NCI-H1417 (cell line): ENCODE measurements at regions not wholly inside any gene's neighbourhood (a gene's known extent, or its start where the extent isn't known, plus 50 kb on each side); places are given as distances from the start of the nearest gene placed in this dataset.

Experiments
- DNase-seq, 3 experiments: peaks; one replicate each; lab custom pipeline; 2025; lab: John Stamatoyannopoulos, UW

GRCh38 chr3:81279481-81280379, 481.7 kb downstream of the GBE1 start:
- DNase-seq, result no peak

- DNase-seq, result no peak
Measured at GRCh38 chr3:81277853-81278252, 483.6 kb downstream of the GBE1 start.

DNA sequence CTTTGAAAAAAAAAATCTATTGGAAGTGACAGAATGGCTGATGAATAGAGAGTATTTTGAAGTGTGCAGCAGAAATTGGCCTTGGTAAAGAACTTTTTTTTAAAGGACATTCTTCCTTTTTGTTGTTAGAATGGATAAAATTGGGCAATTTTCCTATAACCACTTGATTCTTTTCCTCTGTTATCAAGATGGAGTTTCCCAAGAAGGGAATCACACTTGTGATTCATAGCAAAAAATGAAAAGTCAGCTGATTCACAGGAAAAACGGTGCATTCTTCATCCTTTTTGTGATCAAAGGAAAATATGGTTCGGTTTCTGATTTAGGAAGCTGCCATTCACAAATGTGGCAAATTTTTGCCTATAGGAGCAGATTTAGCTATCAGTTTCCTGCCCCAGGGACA, 486.8 kb downstream of the GBE1 start:
- no peak for DNase-seq

DNA sequence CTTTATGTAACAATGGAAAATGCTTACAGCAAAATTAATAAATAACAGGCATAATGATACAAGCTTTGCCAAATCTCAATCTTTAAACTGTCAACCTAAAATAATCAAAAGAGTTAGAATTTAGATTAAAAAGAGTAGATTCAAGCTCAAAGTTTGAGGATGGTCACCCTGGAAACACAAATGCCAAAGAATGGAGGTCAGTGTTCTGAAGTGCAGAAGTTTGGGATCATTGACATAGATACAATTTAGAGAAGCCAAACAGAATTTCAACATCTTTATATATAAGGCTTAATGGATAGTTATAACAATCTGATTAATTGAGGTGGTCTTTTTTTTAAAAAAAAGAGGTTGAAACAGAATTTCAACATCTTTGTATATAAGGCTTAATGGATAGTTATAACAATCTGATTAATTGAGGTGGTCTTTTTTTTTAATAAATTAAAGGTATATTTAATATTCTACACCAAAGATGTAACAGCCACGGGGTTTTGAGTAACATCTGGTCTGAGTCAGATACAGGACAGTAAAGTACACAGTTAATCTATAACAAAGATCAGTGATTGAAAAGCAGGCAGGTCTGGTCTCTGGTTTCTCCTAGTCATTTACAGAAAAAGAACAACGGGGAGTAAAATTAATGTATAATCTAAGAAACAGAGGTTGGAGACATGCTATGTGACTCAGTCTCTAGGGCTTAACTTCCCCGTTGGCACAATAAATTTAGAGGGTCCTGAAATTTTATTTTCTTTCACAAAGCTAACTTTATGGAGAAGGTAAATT, 490.7 kb downstream of the GBE1 start:
- DNase-seq, result no peak

- no peak for DNase-seq
Measured at GRCh38 chr3:81268526-81268925, 492.9 kb downstream of the GBE1 start.

DNA sequence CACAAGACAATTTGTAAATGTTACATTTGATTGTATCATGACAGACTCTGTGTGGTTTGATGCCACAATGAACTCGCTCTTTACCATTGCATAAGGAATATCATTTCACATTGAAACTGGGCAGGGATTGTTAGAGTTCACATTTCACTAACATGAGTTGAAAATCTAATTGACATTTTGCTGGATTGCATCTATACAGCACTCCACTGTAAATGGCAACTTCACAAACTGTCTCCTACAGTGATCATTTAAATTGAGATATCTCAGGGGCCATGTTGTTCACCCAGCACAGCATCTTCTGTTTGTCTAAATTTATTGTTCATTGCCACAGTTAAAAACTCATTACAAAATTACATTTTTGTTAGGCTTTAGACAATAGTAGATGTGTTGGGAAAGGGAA, 499.4 kb downstream of the GBE1 start:
- DNase-seq, result no peak

DNA sequence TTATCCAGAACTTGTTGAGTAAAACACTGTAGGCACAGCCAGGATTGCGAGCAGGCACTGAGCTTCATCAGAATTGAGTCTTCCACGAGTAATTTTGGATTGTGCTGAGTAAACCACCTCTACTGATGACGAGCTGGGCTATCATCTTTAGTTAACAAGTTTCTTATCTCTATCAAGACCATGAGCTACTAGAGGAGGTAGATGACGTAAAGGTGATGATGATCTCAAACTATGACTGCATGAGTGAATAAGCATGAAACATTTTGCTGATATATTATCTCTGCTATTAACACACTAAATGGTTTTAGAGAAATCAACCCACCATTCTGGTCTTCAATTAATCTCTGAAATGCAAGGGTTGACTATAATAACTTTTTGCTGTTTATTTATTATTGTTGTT, 506.0 kb downstream of the GBE1 start:
- no peak for DNase-seq

GRCh38 chr3:81251096-81251495, 510.3 kb downstream of the GBE1 start:
- DNase-seq, result no peak

- DNase-seq, result peak in 1 of 3 experiments; percentile 29
Measured at GRCh38 chr3:81249540-81250029, 511.9 kb downstream of the GBE1 start.

GRCh38 chr3:81245501-81245900, 515.9 kb downstream of the GBE1 start:
- DNase-seq, result no peak

DNA sequence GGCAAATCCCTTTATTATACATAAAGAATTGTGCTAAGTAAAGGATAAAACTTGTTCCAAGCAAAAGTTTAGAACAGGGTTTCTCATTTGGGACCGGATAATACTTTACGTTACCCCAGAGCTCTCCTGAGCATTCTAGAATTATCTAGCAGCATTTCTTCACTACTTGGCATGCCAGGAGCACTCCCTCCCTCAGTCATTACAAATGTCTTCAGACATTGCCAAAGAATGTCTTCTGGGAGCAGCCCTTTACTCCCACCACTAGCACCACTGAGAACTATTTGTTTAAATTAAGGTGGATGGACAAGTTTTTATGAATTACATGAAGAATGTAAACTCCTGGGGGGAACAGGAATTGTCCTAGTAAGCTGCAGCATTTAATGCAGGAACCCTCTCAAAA, 516.4 kb downstream of the GBE1 start:
- no peak for DNase-seq

- no peak for DNase-seq
Measured at GRCh38 chr3:81244231-81244630, 517.2 kb downstream of the GBE1 start.

GRCh38 chr3:81242871-81243270, 518.6 kb downstream of the GBE1 start:
- DNase-seq, result peak in 1 of 3 experiments; percentile 56

GRCh38 chr3:81237181-81237580, 524.3 kb downstream of the GBE1 start:
- peak in 1 of 3 experiments; percentile 1 for DNase-seq

DNA sequence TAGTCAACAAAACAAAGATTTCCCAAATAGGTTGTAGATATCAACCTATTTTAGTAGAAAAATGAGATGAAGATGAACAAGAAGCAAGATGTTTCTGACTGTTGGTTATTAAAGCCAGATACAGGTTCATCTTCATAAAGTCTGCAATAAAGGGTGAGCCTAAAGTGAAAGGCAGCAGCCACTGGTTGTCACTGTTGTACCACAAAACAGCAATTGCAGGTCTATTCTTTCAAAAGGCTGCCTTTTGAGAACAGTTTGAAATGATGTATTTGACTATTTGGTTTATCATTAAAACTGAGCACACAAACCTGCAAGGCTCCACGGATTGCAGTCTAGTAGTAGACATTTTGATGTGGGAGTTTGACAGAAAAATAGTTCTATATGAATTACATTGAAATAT, 543.4 kb downstream of the GBE1 start:
- DNase-seq, result peak in 2 of 3 experiments; percentile 32 to 65

GRCh38 chr3:81217101-81217500, 544.3 kb downstream of the GBE1 start:
- no peak for DNase-seq

DNA sequence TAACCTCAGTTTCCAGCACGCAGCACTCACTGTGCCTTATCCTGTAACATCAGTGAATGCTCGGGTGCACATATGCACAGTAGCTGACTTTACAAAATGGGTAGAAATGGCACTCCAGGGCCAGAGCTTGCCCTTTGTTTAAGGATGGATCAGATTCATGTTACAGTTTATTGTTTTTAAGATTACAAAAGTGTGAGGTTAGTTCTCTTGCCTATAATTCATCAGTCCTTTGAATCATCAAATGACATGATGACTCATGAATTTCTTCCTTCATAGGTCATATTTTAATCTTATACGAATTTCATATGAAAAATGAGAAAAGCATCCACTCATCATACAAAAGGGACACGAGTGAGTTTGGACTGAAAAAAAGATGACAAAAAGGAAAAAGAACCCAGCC, 545.3 kb downstream of the GBE1 start:
- DNase-seq, result no peak

- no peak for DNase-seq
Measured at GRCh38 chr3:81214631-81215030, 546.8 kb downstream of the GBE1 start.

GRCh38 chr3:81199587-81199986, 561.9 kb downstream of the GBE1 start:
- no peak for DNase-seq

- DNase-seq, result peak in 1 of 3 experiments; percentile 2
Measured at GRCh38 chr3:81198756-81199155, 562.7 kb downstream of the GBE1 start.

GRCh38 chr3:81198216-81198615, 563.2 kb downstream of the GBE1 start:
- DNase-seq, result no peak

GRCh38 chr3:81197386-81197785, 564.1 kb downstream of the GBE1 start:
- DNase-seq, result no peak

- no peak for DNase-seq
Measured at GRCh38 chr3:81195478-81195877, 566.0 kb downstream of the GBE1 start.
